ENCODE measurements at regions not wholly inside any gene's neighbourhood (a gene's known extent, or its start where the extent isn't known, plus 50 kb on each side); places are given as distances from the start of the nearest gene placed in this dataset.

- Histone ChIP-seq H3K4me2 (ENCODE audit: unreplicated experiment) (no peak overlapping the region), H2AFZ (no peak overlapping the region), H3K27ac (no peak overlapping the region), H3K9me3 (ENCODE audit: low read depth) (no peaks in the 10 kb centered on the region), H3K9ac (no peak overlapping the region), H3K4me1 (ENCODE audit: insufficient read depth) (no peaks in the 10 kb centered on the region), H3K36me3 (ENCODE audit: low read depth) (no peaks in the 10 kb centered on the region), H3K9me2 (ENCODE audit: insufficient read depth) (no peaks in the 10 kb centered on the region), H3K4me3 (no peak overlapping the region), H3F3A (ENCODE audit: insufficient read depth) (no peaks in the 10 kb centered on the region), H3K27me3 (replicated peaks; ENCODE audit: insufficient read depth) (no peaks in the 10 kb centered on the region), H4K20me1 (ENCODE audit: insufficient read depth) (no peaks in the 10 kb centered on the region), H3K79me2 (ENCODE audit: insufficient read depth) (no peaks in the 10 kb centered on the region)
- no peak for DNase-seq
- WGBS, 2 experiments (ENCODE audit: low coverage in 1 of 2, low lambda C conversion rate in 2 of 2, missing lambda C conversion rate in 2 of 2), result 89 to 90% methylated on average over 1 of the region's 1 CpG
- in situ Hi-C loops (cut with MboI), result no loop called here
- TF ChIP-seq EZH2 (IDR thresholded peaks at IDR 0.05; ENCODE audit: insufficient read depth, poor library complexity, severe bottlenecking) (no peak), EZH2phosphoT487 (IDR thresholded peaks at IDR 0.05; ENCODE audit: insufficient read depth, low read depth) (no peak)
Observed at GRCh38 chr6:44609051-44609612, 221.6 kb downstream of the CDC5L start.

GRCh38 chr6:44614396-44614795, 226.9 kb downstream of the CDC5L start:
- TF ChIP-seq EZH2 (IDR thresholded peaks at IDR 0.05; ENCODE audit: insufficient read depth, poor library complexity, severe bottlenecking) (no peak), EZH2phosphoT487 (IDR thresholded peaks at IDR 0.05; ENCODE audit: insufficient read depth, low read depth) (no peak)
- no peaks in the 10 kb centered on the region for H3K36me3 ChIP-seq (ENCODE audit: low read depth)
- no peaks in the 10 kb centered on the region for H3K79me2 ChIP-seq (ENCODE audit: insufficient read depth)
- H3K4me3 ChIP-seq, result no peak overlapping the region
- no peak overlapping the region for H3K4me2 ChIP-seq (ENCODE audit: unreplicated experiment)
- no peaks in the 10 kb centered on the region for H3K4me1 ChIP-seq (ENCODE audit: insufficient read depth)
- H3K27me3 ChIP-seq (replicated peaks; ENCODE audit: insufficient read depth), result no peaks in the 10 kb centered on the region
- H2AFZ ChIP-seq, result no peak overlapping the region
- H3F3A ChIP-seq (ENCODE audit: insufficient read depth), result no peaks in the 10 kb centered on the region
- H3K27ac ChIP-seq, result no peak overlapping the region
- DNase-seq, result no peak
- in situ Hi-C loops (cut with MboI), result no loop called here
- no peaks in the 10 kb centered on the region for H3K9me3 ChIP-seq (ENCODE audit: low read depth)
- 76 to 77% methylated on average over 3 of the region's 3 CpGs for WGBS, 2 experiments (ENCODE audit: low coverage in 1 of 2, low lambda C conversion rate in 2 of 2, missing lambda C conversion rate in 2 of 2)
- H4K20me1 ChIP-seq (ENCODE audit: insufficient read depth), result no peaks in the 10 kb centered on the region
- H3K9ac ChIP-seq, result no peak overlapping the region
- no peaks in the 10 kb centered on the region for H3K9me2 ChIP-seq (ENCODE audit: insufficient read depth)

DNA sequence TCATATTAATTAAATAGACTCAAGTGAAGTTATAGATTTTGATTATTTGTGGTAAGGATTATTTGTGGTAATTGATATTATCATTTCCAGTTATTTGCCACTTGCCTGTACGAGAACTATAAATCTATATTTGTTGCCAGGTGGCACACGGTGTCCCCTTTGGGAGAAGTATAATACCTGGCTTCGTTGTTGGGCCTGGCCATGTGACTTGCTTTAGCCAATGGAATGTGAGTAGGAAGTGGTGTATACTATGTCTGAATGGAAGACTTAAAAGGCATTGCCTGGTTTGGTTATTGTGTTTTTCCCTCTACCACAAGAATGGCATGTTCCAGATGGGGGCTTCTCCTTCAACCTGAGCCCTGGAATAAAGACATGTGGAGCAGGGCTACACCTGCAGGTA, 228.1 kb downstream of the CDC5L start:
- no peaks in the 10 kb centered on the region for H3K4me1 ChIP-seq (ENCODE audit: insufficient read depth)
- H3K9me3 ChIP-seq (ENCODE audit: low read depth), result no peaks in the 10 kb centered on the region
- no peaks in the 10 kb centered on the region for H4K20me1 ChIP-seq (ENCODE audit: insufficient read depth)
- in situ Hi-C loops (cut with MboI), result no loop called here
- no peak overlapping the region for H3K4me3 ChIP-seq
- no peaks in the 10 kb centered on the region for H3K27me3 ChIP-seq (replicated peaks; ENCODE audit: insufficient read depth)
- no peaks in the 10 kb centered on the region for H3F3A ChIP-seq (ENCODE audit: insufficient read depth)
- H3K79me2 ChIP-seq (ENCODE audit: insufficient read depth), result no peaks in the 10 kb centered on the region
- no peaks in the 10 kb centered on the region for H3K36me3 ChIP-seq (ENCODE audit: low read depth)
- H3K9me2 ChIP-seq (ENCODE audit: insufficient read depth), result no peaks in the 10 kb centered on the region
- DNase-seq, result no peak
- H3K9ac ChIP-seq, result no peak overlapping the region
- TF ChIP-seq EZH2 (IDR thresholded peaks at IDR 0.05; ENCODE audit: insufficient read depth, poor library complexity, severe bottlenecking) (no peak), EZH2phosphoT487 (IDR thresholded peaks at IDR 0.05; ENCODE audit: insufficient read depth, low read depth) (no peak)
- H3K27ac ChIP-seq, result no peak overlapping the region
- no peak overlapping the region for H3K4me2 ChIP-seq (ENCODE audit: unreplicated experiment)
- WGBS, 2 experiments (ENCODE audit: low coverage in 1 of 2, low lambda C conversion rate in 2 of 2, missing lambda C conversion rate in 2 of 2), result 27 to 29% methylated on average over 3 of the region's 3 CpGs
- H2AFZ ChIP-seq, result no peak overlapping the region

DNA sequence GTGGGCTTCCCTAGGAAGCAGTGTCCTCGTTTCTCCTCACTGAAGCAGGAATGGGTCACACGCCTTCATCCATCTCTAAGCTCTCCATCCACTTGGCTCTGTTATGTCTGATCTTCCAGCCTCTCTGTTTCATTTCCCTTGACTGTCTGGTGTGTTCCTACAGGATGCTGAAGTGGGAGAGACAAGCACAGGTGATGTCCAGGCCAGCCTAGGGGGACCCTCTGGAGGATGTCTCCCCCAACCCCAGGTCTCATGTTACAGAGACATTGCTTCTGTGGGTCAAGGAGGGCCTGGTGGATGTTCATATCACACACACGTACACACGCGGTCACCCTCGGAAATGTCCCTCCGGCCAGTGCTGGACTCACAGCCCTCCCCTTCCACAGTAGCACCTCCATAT, 229.9 kb downstream of the CDC5L start:
- no peaks in the 10 kb centered on the region for H4K20me1 ChIP-seq (ENCODE audit: insufficient read depth)
- H3K4me1 ChIP-seq (ENCODE audit: insufficient read depth), result no peaks in the 10 kb centered on the region
- no peaks in the 10 kb centered on the region; the same call in 1 of the 2 replicates for H3K27me3 ChIP-seq (replicated peaks; ENCODE audit: insufficient read depth)
- H3K9ac ChIP-seq, result no peak overlapping the region
- no peak overlapping the region for H3K4me3 ChIP-seq
- no peaks in the 10 kb centered on the region for H3K9me2 ChIP-seq (ENCODE audit: insufficient read depth)
- H2AFZ ChIP-seq, result no peak overlapping the region
- H3K9me3 ChIP-seq (ENCODE audit: low read depth), result no peaks in the 10 kb centered on the region
- no peak for TF ChIP-seq EZH2phosphoT487 (IDR thresholded peaks at IDR 0.05; ENCODE audit: insufficient read depth, low read depth)
- no peak for TF ChIP-seq EZH2 (IDR thresholded peaks at IDR 0.05; ENCODE audit: insufficient read depth, poor library complexity, severe bottlenecking)
- WGBS, 2 experiments (ENCODE audit: low coverage in 1 of 2, low lambda C conversion rate in 2 of 2, missing lambda C conversion rate in 2 of 2), result 78 to 85% methylated on average over 7 of the region's 7 CpGs
- H3F3A ChIP-seq (ENCODE audit: insufficient read depth), result no peaks in the 10 kb centered on the region
- H3K27ac ChIP-seq, result no peak overlapping the region
- H3K36me3 ChIP-seq (ENCODE audit: low read depth), result no peaks in the 10 kb centered on the region
- H3K4me2 ChIP-seq (ENCODE audit: unreplicated experiment), result no peak overlapping the region
- no peaks in the 10 kb centered on the region for H3K79me2 ChIP-seq (ENCODE audit: insufficient read depth)
- DNase-seq, result no peak
- in situ Hi-C loops (cut with MboI), result no loop called here

GRCh38 chr6:44618371-44618770, 230.9 kb downstream of the CDC5L start:
- H3F3A ChIP-seq (ENCODE audit: insufficient read depth), result no peaks in the 10 kb centered on the region
- H3K27me3 ChIP-seq (replicated peaks; ENCODE audit: insufficient read depth), result no peaks in the 10 kb centered on the region; the same call in 1 of the 2 replicates
- no peaks in the 10 kb centered on the region for H3K36me3 ChIP-seq (ENCODE audit: low read depth)
- H3K9me2 ChIP-seq (ENCODE audit: insufficient read depth), result no peaks in the 10 kb centered on the region
- H3K9me3 ChIP-seq (ENCODE audit: low read depth), result no peaks in the 10 kb centered on the region
- DNase-seq, result no peak
- no peaks in the 10 kb centered on the region for H3K79me2 ChIP-seq (ENCODE audit: insufficient read depth)
- H3K9ac ChIP-seq, result no peak overlapping the region
- in situ Hi-C loops (cut with MboI), result no loop called here
- TF ChIP-seq EZH2phosphoT487 (IDR thresholded peaks at IDR 0.05; ENCODE audit: insufficient read depth, low read depth) (no peak), EZH2 (IDR thresholded peaks at IDR 0.05; ENCODE audit: insufficient read depth, poor library complexity, severe bottlenecking) (no peak)
- no peak overlapping the region for H3K4me3 ChIP-seq
- 74 to 76% methylated on average over 4 of the region's 4 CpGs for whole genome bisulfite sequencing, 2 experiments (ENCODE audit: low coverage in 1 of 2, low lambda C conversion rate in 2 of 2, missing lambda C conversion rate in 2 of 2)
- H2AFZ ChIP-seq, result no peak overlapping the region
- no peaks in the 10 kb centered on the region for H3K4me1 ChIP-seq (ENCODE audit: insufficient read depth)
- no peak overlapping the region for H3K27ac ChIP-seq
- no peak overlapping the region for H3K4me2 ChIP-seq (ENCODE audit: unreplicated experiment)
- H4K20me1 ChIP-seq (ENCODE audit: insufficient read depth), result no peaks in the 10 kb centered on the region

Data from GM23248 (cell line).